ENCODE measurements at regions not wholly inside any gene's neighbourhood (a gene's known extent, or its start where the extent isn't known, plus 50 kb on each side); places are given as distances from the start of the nearest gene placed in this dataset.

GRCh38 chr4:8727131-8727530, 134.6 kb downstream of the CPZ start (continued):
- no peak for TF ChIP-seq ZBTB11 (CRISPR knock-in tag; IDR thresholded peaks at IDR 0.05)
- TF ChIP-seq KLF5 (IDR thresholded peaks at IDR 0.05; ENCODE audit: partially characterized antibody), result no peak

- Histone ChIP-seq H3K9me3 (replicated peaks; ENCODE audit: control insufficient read depth, insufficient read depth, low read length) (no peaks in the 10 kb centered on the region; the same call in 2 of the 3 replicates), H4K20me1 (ENCODE audit: control insufficient read depth, insufficient read depth) (no peaks in the 10 kb centered on the region), H3K9ac (ENCODE audit: control insufficient read depth, insufficient read depth, low read length) (no peak overlapping the region), H2AFZ (ENCODE audit: control insufficient read depth, low read depth, low read length) (no peak overlapping the region), H3K27ac (ENCODE audit: control insufficient read depth, insufficient read depth) (no peak overlapping the region), H3K36me3 (ENCODE audit: control insufficient read depth in 2 of 2, insufficient read depth in 2 of 2, low read length in 1 of 2) (no peaks in the 10 kb centered on the region), H3K27me3 (replicated peaks in 1 of 2; ENCODE audit: control insufficient read depth in 2 of 2, insufficient read depth in 2 of 2, low read length in 1 of 2) (no peaks in the 10 kb centered on the region), H3K4me3 (no peak overlapping the region), H3K4me1 (ENCODE audit: control insufficient read depth, insufficient read depth, low read length) (no peaks in the 10 kb centered on the region), H3K4me2 (ENCODE audit: control insufficient read depth, insufficient read depth) (no peak overlapping the region), H3K79me2 (ENCODE audit: control insufficient read depth, insufficient read depth, low read length) (no peaks in the 10 kb centered on the region)
- FAIRE-seq (no peak), DNase-seq (ENCODE audit: low read depth, low spot score) (no peak), ATAC-seq (no peak)
- no TSS peak for BruUV-seq (replicated peaks)
- TF ChIP-seq NFIC (IDR thresholded peaks at IDR 0.05; ENCODE audit: low read depth, low read length) (no peak), YBX1 (IDR thresholded peaks at IDR 0.05) (no peak), HSF1 (IDR thresholded peaks at IDR 0.05; ENCODE audit: low read depth, low read length) (no peak), SIX5 (IDR thresholded peaks at IDR 0.05; ENCODE audit: low read depth, low read length, severe bottlenecking) (no peak), IKZF2 (IDR thresholded peaks at IDR 0.05) (no peak), ZBTB11 (CRISPR knock-in tag; IDR thresholded peaks at IDR 0.05) (no peak), TARDBP (IDR thresholded peaks at IDR 0.05; ENCODE audit: borderline replicate concordance) (no peak), RELA (IDR thresholded peaks at IDR 0.05; ENCODE audit: borderline replicate concordance, partially characterized antibody) (no peak), BMI1 (IDR thresholded peaks at IDR 0.05; ENCODE audit: borderline replicate concordance) (no peak), PML (IDR thresholded peaks at IDR 0.05; ENCODE audit: low read length) (no peak), ELK1 (IDR thresholded peaks at IDR 0.05; ENCODE audit: low read depth, low read length) (no peak)
- 16% methylated on average over 9 of the region's 9 CpGs for WGBS (ENCODE audit: insufficient coverage, insufficient replicate concordance, low lambda C conversion rate, missing lambda C conversion rate)
- ChIA-PET RAD21 (ENCODE audit: unreplicated experiment) (no interaction called here), CTCF (no interaction called here), POLR2A (no interaction called here), SMC1A (ENCODE audit: uncharacterized antibody, unreplicated experiment) (no interaction called here)
- intact Hi-C loops (cut with micrococcal nuclease; ENCODE audit: unreplicated experiment), result no loop called here
- in situ Hi-C loops (cut with MboI), result no loop called here
Measured at GRCh38 chr4:8726344-8726851, 133.8 kb downstream of the CPZ start.
